ENCODE measurements at regions not wholly inside any gene's neighbourhood (a gene's known extent, or its start where the extent isn't known, plus 50 kb on each side); places are given as distances from the start of the nearest gene placed in this dataset.

DNA sequence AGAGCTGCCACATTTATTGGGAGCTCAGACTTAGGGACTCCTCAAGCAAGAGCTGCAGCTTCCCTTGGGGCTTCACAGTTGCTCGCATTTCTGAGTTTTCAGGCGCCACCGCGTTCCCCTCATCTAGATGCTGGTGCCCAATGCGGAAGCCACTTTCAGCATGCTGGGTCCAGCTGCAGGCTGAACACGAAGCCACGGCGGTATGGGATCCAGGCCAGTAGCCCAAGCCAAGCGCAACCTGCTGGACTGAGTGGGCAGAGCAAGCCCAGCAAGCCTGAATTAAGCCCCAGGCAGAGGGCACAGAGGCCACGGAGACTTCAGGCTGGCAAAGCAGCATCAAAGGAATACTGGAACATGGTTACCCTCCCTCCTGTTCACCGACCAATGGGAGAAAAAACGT is 391.5 kb downstream of the HTR1A start:
- DNase-seq (ENCODE audit: insufficient read length, low spot score) (no peak), FAIRE-seq (no peak)

DNA sequence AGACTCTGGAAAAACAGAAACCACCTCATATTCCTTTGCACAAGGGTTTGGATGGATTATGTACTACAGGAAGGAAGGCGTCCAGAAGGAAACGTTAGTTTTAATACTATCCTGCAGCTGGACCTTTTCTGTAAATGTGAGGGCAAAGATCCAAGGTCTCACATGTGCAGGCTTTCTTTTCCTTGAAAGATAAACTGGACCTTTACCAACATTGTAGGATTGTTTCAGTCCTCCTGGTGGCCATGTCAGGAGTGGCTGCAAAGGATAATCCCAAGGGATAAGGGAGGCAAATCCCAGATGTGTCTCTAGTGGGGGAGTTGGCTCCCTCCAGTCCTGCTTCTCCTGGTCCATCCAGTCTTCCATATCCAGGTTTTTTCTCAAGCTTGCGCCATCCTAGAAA is 397.5 kb downstream of the HTR1A start:
- FAIRE-seq (no peak), DNase-seq (ENCODE audit: insufficient read length, low spot score) (no peak)

DNA sequence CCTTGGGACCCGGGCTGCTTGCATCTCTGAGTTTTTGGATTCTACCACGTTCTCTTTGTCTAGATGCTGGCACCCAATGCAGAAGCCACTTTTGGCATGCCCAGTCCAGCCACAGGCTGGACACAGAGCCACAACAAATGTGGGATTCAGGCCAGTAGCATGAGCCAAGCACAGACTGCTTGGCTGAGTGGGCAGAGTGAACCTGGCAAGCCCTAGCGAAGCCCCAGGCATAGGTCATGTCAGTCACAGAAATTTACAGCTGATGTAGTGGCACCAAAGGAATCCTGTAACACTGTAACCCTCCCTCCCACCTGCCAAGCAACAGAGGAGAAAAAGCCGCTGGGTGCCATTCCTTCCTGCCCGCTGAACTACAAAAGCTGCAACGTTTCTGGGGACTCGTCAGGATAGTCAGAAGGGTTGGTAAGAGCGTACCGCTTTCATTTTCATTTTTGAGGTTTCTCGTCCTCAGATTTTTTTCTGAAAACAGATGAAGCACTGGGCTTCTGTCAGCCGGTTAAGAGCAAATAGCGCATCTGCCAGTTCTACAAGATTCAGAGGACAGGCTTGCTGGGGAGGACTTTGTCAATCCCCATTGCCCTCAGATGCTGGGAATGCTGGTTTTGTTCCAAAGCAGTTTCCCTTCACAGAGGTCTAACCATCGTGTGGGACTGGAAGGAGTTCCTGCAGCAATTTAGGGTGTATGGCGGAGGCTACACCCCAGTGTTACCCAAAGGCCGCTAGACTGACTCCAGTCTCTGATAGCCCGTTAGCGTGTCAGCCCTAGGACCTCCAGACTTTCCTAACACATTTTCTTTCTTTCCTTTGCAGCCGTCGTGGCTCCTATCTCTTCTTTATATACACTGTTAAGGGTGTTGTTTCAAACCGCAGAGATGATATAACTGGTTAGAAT is 399.0 kb downstream of the HTR1A start:
- no peak for FAIRE-seq
- no peak for DNase-seq (ENCODE audit: insufficient read length, low spot score)

DNA sequence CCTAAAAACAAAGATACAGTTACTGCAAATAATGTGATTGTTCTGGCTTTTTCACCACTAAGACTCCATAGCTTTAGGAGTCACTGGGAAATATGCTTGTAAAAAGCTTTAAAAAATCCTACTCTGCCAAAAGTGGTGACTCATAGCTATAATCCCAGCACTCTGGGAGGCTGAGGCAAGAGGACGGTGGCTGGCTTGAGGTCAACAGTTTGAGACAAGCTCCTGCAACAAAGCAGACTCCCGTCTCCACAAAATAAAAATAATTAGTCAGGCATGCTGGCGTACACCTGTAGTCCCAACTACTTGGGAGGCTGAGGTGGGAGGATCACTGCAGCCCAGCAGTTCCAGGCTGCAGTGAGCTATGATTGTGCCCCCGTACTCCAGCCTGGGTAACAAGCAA is 406.4 kb downstream of the HTR1A start:
- DNase-seq (ENCODE audit: insufficient read length, low spot score) (no peak), FAIRE-seq (no peak)

DNA sequence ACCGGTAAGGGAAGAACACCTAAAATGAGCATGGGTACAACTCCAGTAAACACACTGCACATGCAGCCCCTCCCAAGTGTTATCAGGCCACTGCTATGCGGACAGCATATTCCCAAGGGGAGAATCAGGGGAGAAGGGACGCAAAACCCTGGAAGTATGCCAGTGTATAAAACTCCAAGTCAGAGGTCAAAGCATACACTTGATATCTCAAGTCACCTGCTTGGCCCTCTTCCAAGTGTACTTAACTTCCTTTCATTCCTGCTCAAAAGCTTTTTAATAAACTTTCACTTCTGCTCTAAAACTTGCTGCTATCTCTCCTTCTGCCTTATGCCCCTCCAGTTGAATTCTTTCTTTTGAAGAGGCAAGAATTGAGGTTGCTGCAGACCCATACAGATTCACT is 408.1 kb downstream of the HTR1A start:
- no peak for DNase-seq (ENCODE audit: insufficient read length, low spot score)
- no peak for FAIRE-seq

DNA sequence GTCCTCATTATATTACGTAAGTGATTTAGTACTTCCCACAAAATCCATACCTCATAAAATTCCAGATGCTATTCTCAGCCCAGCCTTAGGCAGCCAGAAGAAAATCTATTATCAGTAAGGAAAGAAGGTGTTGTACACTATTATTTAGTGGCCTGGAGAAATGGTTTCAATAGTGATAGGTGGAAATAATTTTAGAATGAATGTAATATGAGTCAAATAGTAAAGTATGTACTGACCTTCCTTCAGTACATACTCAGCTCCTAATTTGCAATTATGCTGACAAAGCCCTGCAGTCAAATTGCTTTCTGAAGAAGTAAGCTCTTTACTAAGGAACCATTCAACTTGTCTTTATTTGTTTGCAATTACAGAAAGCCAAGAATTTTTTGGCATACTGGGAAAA is 409.2 kb downstream of the HTR1A start:
- DNase-seq (ENCODE audit: insufficient read length, low spot score), result no peak
- no peak for FAIRE-seq

DNA sequence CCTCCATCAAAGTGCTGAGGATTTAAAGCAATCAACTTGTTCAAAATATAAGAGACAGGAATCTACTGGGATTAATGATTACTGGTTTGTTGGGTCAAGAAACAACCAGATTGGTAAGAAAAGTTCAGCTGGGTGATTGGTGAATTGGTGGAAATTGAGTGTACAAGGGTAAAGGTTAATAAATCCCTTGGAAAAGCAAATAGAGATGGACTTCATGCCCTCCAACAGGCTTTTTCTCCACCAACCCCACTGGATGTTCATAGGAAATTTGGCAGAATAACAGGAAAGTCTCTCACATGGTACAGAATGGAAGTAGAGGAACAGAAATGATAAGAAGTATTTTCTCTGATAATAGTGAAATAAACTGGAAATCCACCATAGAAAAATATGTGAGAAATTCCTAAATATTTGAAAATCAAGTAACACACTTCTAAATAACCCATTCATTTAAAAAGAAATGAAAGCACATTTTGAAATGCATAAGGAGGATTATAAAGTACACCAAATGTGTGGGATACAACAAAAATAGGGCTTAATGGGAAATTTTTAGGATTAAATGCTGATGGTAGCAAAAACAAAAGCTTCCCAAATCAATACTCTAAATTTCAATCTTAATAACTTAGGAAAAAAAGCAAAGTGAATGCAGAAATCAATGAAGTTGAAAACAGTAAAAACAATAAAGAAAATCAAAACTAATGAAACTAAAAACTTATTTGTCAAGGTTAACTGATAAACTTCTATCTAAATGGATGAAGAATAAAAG is 426.2 kb downstream of the HTR1A start:
- DNase-seq (ENCODE audit: insufficient read length, low spot score) (no peak), FAIRE-seq (no peak)

DNA sequence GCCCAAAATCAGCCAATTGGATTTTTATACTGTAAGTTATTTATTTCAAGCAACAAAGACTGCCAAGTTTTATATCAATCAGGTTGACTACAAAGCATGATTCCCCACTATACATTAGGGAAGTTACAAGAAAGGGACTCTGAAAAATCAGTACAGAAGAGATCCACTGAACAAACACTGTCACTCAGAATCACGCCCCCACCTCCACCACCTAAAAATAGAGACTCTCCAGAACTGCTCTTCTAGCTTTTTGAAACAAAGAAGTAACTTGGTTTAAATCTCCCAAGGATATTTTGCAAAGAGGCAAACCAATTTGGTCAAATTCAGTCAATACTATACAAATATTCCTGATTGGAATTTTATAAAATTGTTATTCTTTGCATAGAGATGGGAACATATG is 438.0 kb downstream of the HTR1A start:
- FAIRE-seq (no peak), DNase-seq (ENCODE audit: insufficient read length, low spot score) (no peak)

DNA sequence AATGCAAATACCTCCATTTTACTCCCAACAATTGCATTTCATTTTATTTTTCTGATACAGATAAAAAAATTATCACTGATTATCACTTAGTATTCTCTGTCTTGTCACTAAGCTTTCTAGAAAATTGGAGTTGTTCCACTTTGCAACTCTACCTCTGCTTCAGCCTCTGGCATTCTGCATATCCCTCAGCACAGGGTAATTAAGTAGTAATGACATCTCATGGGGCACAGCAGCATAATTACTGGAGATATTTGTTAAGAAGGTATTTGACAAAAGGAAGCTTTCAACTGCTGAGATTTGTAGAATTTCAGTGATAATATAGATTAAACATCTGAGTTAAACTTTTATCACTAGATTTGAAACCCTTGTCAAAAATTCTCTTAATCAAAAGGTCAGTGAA is 446.2 kb downstream of the HTR1A start:
- FAIRE-seq, result no peak
- no peak for DNase-seq (ENCODE audit: insufficient read length, low spot score)

DNA sequence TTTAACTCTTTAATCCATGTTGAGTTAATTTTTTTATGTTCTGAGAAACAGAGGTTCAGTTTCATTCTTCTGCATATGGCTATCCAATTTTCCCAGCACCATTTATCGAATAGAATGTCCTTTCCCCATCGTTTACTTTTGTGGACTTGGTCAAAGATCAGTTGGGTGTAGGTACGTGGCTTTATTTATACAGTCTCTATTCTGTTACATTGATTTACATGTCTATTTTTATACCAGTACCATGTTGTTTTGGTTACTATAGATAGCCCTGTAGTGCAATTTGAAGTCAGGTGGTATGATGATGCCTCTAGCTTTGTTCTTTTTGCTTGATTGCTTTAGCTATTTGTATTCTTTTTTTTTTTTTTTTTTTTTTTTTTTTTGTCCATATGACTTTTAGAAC is 462.0 kb downstream of the HTR1A start:
- FAIRE-seq, result no peak
- no peak for DNase-seq (ENCODE audit: insufficient read length, low spot score)

DNA sequence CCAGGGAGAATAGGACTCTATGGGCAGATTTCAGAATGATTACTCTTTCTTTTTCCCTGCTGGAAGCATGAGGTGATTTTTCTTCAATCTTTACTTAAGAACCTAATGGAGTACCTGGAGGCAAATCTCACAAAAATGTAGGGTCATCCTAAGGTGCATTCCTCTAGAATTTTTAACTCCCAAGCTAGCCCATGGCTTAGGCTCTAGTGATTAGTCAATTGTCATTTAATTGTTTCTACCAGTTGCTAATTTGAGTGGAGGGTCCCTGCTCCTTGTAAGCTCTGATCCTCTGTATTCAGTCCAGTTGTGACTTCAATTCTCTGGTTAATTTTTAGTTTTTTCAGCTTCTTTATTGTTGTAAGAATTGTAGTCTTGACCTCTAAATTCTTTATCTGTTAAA is 467.0 kb downstream of the HTR1A start:
- FAIRE-seq (no peak), DNase-seq (ENCODE audit: insufficient read length, low spot score) (no peak)

DNA sequence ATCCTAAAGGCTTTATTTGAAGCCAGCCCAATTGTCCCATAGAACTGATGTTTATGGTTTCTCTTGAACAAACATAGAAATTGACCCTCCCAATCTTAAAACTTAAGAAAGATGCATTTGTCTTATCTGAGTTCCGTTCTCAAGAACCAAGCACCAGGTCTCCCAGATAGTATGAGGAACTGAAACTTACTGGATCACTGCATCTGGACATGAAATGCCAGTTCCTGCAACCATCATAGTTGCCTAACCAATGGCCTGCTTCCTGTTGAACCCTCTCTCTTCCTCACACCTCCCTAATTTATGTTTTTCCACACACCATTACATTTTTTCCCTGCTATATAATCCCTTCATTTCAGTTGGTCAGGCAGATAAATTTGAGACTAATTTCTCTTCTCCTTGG is 478.9 kb downstream of the HTR1A start:
- DNase-seq (ENCODE audit: insufficient read length, low spot score) (no peak), FAIRE-seq (no peak)

DNA sequence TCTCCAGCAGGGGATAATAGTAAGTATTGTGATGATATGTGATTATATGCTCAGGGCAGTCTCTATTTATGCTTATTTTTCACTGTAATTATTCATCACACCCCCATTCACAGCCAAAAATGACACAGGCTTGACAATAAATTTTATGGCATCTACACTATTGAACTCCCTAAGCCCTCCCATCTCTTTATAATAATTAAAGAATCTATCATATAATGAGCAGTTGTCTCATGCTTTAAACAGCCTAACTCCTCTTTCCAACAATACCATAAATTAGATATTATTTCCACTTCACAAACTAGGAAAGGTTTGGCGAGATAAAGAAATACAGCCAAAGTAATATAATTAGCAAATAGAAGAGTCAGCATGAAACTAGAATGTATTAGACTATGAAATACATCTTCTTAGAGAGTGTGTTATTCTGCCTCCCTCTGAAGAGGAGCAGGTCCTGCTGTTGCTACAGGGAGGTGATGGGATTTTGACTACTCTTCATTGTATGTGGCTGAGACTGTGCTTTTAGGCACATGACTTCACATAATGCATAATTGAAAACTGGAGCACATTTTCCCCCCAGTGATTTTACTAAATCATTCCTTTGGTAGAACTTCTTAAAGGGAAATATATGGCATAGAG is 488.8 kb downstream of the HTR1A start:
- DNase-seq (ENCODE audit: insufficient read length, low spot score), result no peak
- no peak for FAIRE-seq

DNA sequence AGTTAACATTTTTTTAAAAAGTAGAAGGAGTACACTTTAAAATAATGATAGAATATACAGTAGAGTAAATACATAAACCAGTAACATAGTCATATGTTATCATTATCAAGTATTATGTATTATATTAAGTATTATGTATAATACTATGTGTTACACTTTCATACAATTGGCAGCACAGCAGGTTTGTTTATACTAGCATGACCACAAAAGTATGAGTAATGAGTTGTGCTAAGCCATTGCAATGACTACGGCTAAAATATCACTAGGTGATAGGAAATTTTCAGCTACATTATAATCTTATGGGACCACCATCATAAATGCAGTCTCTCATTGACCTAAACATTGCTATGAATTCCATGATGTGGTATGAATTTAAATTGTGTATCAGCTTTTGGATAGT is 506.0 kb downstream of the HTR1A start:
- DNase-seq (ENCODE audit: insufficient read length, low spot score) (no peak), FAIRE-seq (no peak)

DNA sequence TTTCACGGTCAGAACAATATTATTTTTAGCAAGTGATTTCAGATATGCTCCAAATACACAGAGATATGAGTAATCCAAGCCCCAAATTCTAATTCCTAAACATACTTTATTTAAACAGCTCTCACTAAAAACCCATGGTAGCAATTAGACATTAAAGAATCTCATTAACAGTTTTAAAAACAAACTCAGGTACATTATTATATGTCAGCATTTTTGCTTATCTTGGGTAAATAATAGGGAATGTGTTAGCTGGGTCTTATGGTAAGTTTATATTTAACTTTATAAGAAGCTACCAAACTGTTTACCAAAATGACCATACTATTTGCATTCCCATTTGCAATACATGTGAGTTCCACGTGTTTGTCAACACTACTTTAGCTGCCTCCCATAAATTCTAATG is 511.1 kb downstream of the HTR1A start:
- DNase-seq (ENCODE audit: insufficient read length, low spot score), result no peak
- no peak for FAIRE-seq

DNA sequence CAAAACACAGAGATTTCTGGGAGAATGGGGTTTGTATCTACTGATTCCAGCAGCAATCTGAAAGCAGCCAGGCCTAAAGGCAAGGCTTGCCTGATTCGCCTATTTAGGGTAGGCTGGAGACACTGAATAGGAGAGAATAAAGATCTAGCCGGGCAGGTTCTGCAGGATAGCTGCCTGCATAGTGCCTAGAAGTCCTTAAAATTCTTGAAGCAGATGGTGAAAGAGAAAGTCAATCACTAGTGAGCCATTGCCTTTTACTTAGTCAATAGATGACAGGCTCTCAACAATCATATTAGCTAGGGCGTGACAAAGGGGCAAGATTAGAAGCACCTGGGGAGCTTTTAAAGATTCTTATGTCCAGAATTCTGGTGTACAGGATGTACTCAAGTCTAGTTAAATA is 522.7 kb downstream of the HTR1A start:
- FAIRE-seq, result no peak
- no peak for DNase-seq (ENCODE audit: insufficient read length, low spot score)

DNA sequence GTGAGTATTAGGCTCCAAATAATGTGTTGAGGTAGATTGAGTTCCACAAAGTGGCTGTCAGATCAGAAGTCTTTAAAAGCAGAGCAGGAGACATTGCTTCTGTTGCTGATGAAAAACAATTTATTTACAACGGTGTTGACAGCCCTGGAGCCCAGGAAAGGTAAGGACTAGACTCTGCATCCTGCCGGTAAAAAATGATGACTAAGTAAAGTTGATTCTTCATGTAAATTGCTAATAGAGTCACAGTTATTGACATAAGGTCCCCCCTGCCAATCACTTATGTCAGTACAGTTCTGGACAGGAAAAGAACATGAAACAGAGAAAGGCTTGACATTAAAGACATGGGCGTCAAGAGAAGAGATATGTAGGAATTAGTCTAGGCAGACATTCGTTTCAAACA is 552.5 kb downstream of the HTR1A start:
- DNase-seq (ENCODE audit: insufficient read length, low spot score), result no peak
- FAIRE-seq, result no peak

DNA sequence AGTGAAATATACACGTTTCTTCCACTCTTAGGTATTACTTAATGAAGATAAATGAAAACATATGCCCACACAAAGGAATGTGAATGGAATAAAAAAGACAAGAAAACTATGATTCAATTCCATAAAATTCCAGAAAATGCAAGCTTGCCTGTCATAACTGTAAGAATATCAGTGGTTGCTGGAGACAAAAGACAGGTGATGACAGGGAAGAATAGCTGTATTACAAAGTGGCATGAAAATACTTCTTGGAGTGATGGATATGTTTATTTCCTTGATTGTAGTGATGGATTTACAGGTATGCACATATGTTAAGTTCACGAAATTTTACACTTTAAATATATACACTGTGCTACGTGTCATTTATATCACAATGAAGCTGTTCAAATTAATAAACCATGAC is 553.3 kb downstream of the HTR1A start:
- FAIRE-seq, result no peak
- no peak for DNase-seq (ENCODE audit: insufficient read length, low spot score)

DNA sequence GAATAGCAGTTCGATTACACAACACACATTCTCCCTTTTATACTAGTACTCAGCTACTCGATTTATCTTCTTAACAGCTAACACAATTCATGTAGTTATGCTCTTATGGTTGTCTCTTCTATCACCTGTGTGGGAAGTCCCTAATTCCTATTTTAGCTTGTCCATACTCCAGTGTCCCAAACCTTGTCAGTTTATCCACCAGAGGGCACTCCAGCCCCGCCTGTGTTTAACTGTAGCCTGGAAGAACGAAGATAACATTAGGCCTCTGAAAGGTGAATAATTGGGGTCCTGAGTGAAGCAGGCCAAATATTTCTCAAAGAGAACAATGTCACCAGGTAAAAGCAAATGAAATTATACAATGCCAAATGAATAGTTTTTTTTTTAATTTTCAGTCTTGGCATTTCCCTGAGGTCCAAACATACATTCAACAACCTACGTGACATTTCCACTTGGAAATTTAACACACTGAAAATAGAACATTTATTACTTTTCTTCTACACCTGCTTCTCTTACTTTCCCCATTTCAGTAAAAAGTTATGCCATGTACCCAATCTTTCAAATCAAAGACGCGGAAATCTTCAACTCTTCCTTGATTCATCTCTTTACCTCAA is 560.7 kb downstream of the HTR1A start:
- peak; percentile 1 for DNase-seq (ENCODE audit: insufficient read length, low spot score)
- FAIRE-seq, result no peak

DNA sequence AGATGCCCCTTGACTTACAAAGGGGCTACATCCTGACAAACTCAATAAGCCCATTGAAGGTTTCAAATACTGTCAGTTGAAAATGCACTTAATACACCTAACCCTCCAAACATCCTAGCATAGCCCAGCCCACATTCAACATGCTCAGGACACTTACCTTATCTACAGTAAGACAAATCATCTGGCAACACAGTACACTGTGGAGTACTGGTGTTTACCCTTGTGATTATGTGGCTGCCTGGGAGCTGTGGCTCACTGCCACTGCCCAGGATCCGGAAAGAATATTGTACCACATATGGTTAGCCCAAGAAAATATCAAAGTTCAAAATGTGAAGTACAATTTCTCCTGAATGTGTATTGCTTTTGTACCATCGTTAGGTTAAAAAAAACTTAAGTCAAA is 562.2 kb downstream of the HTR1A start:
- DNase-seq (ENCODE audit: insufficient read length, low spot score) (no peak), FAIRE-seq (no peak)

DNA sequence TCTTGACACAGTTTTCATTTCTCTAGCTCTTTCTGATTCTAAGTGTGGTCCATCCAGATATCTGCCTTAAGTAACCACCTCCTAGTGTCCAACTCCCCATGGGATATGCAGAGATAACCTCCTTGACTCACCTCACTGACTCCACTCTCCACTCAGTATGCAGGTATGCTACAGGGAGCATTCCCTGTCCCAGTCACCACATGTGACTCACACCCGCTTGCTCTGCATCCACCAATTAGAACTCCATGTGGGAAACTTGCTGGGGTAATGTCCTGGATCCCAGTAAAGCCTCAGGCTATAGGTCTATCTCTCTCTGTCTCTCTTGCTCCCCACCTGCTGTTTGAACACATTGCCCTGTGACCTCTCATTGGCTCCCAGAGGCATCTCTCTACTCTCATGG is 563.9 kb downstream of the HTR1A start:
- FAIRE-seq, result no peak
- no peak for DNase-seq (ENCODE audit: insufficient read length, low spot score)
